ENCODE measurements at regions not wholly inside any gene's neighbourhood (a gene's known extent, or its start where the extent isn't known, plus 50 kb on each side); places are given as distances from the start of the nearest gene placed in this dataset.

GRCh38 chr4:189834616-189835015 lies 106.1 kb upstream of the FRG1 start:
- Histone ChIP-seq H3K4me3 (no peak overlapping the region), H3K36me3 (no peaks in the 10 kb centered on the region), H3K9me3 (no peaks in the 10 kb centered on the region), H3K4me1 (no peaks in the 10 kb centered on the region), H3K27me3 (no peaks in the 10 kb centered on the region), H3K27ac (no peak overlapping the region)
- no peak for ATAC-seq
- TF ChIP-seq CTCF (IDR thresholded peaks at IDR 0.05) (no peak), POLR2AphosphoS5 (IDR thresholded peaks at IDR 0.05) (no peak), POLR2A (IDR thresholded peaks at IDR 0.05) (no peak), EP300 (IDR thresholded peaks at IDR 0.05) (no peak)
- whole genome bisulfite sequencing, 2 donors (ENCODE audit: low coverage in 1 of 2) = 76 to 86% methylated on average over 4 of the region's 4 CpGs

- no peaks in the 10 kb centered on the region for H3K9me3 ChIP-seq
- no peaks in the 10 kb centered on the region for H3K36me3 ChIP-seq
- no peak for ATAC-seq
- 69 to 82% methylated on average over 1 of the region's 1 CpG for WGBS, 2 donors (ENCODE audit: low coverage in 1 of 2)
- TF ChIP-seq POLR2A (IDR thresholded peaks at IDR 0.05) = no peak
- no peak for TF ChIP-seq EP300 (IDR thresholded peaks at IDR 0.05)
- TF ChIP-seq CTCF (IDR thresholded peaks at IDR 0.05) = no peak
- TF ChIP-seq POLR2AphosphoS5 (IDR thresholded peaks at IDR 0.05) = no peak
- H3K4me1 ChIP-seq = no peaks in the 10 kb centered on the region
- H3K27ac ChIP-seq = no peak overlapping the region
- H3K27me3 ChIP-seq = no peaks in the 10 kb centered on the region
- no peak overlapping the region for H3K4me3 ChIP-seq
Observed at GRCh38 chr4:189835505-189835904, 105.2 kb upstream of the FRG1 start.

GRCh38 chr4:189837471-189837870 lies 103.2 kb upstream of the FRG1 start:
- no peaks in the 10 kb centered on the region for H3K36me3 ChIP-seq
- ATAC-seq = no peak
- no peaks in the 10 kb centered on the region for H3K4me1 ChIP-seq
- no peak overlapping the region for H3K27ac ChIP-seq
- TF ChIP-seq POLR2AphosphoS5 (IDR thresholded peaks at IDR 0.05) = no peak
- WGBS, 2 donors (ENCODE audit: low coverage in 1 of 2) = 48 to 83% methylated on average over 3 to 5 of the region's 5 CpGs
- no peaks in the 10 kb centered on the region for H3K9me3 ChIP-seq
- no peaks in the 10 kb centered on the region for H3K27me3 ChIP-seq
- no peak overlapping the region for H3K4me3 ChIP-seq

- H3K9me3 ChIP-seq = no peaks in the 10 kb centered on the region
- no peak overlapping the region for H3K27ac ChIP-seq
- 74 to 81% methylated on average over 9 to 10 of the region's 16 CpGs for WGBS, 2 donors (ENCODE audit: low coverage in 1 of 2)
- ATAC-seq = no peak
- H3K4me1 ChIP-seq = no peaks in the 10 kb centered on the region
- no peaks in the 10 kb centered on the region for H3K27me3 ChIP-seq
- H3K4me3 ChIP-seq = no peak overlapping the region
- TF ChIP-seq POLR2AphosphoS5 (IDR thresholded peaks at IDR 0.05) (no peak), EP300 (IDR thresholded peaks at IDR 0.05) (no peak), CTCF (IDR thresholded peaks at IDR 0.05) (no peak), POLR2A (IDR thresholded peaks at IDR 0.05) (no peak)
- H3K36me3 ChIP-seq = no peaks in the 10 kb centered on the region
Observed at GRCh38 chr4:189838821-189839497, 101.7 kb upstream of the FRG1 start.

- Histone ChIP-seq H3K9me3 (no peaks in the 10 kb centered on the region), H3K27ac (no peak overlapping the region), H3K36me3 (no peaks in the 10 kb centered on the region), H3K27me3 (no peaks in the 10 kb centered on the region), H3K4me3 (no peak overlapping the region), H3K4me1 (no peaks in the 10 kb centered on the region)
- 89% methylated on average over 5 of the region's 5 CpGs; no CpG with 5 or more reads in 1 of the 2 donors for WGBS, 2 donors (ENCODE audit: low coverage in 1 of 2)
- no peak for TF ChIP-seq EP300 (IDR thresholded peaks at IDR 0.05)
- no peak for TF ChIP-seq CTCF (IDR thresholded peaks at IDR 0.05)
- TF ChIP-seq POLR2A (IDR thresholded peaks at IDR 0.05) = no peak
- ATAC-seq = no peak
Observed at GRCh38 chr4:189840356-189840755, 100.3 kb upstream of the FRG1 start.

All from gastroesophageal sphincter (tissue), 4 donors.